ENCODE measurements at regions not wholly inside any gene's neighbourhood (a gene's known extent, or its start where the extent isn't known, plus 50 kb on each side); places are given as distances from the start of the nearest gene placed in this dataset.

- TF ChIP-seq CTCF (conservative IDR thresholded peaks at IDR 0.05; ENCODE audit: low read depth, low read length), result no peak
- no peak for TF ChIP-seq EZH2 (IDR thresholded peaks at IDR 0.05; ENCODE audit: borderline replicate concordance, low read depth, low read length, poor library complexity, severe bottlenecking)
- no peaks in the 10 kb centered on the region for H3K36me3 ChIP-seq (ENCODE audit: insufficient read depth, low read length, poor library complexity, severe bottlenecking)
- no peaks in the 10 kb centered on the region for H3K27me3 ChIP-seq (replicated peaks; ENCODE audit: insufficient read depth, low read depth, low read length, poor library complexity)
- intact Hi-C loops (cut with micrococcal nuclease; ENCODE audit: unreplicated experiment), result no loop called here
- CTCF ChIA-PET, result no interaction called here
- no TSS peak for BruUV-seq (replicated peaks)
- no peaks in the 10 kb centered on the region for H3K4me1 ChIP-seq (ENCODE audit: insufficient read depth, low read length, poor library complexity, severe bottlenecking)
- no peaks in the 10 kb centered on the region for H3K9me3 ChIP-seq (ENCODE audit: low read depth, low read length, poor library complexity, severe bottlenecking)
- H3K4me3 ChIP-seq (ENCODE audit: low read depth, low read length, poor library complexity, severe bottlenecking), result no peak overlapping the region
- DNase-seq (ENCODE audit: low spot score), result no peak
- H3K27ac ChIP-seq (ENCODE audit: low read depth, low read length, poor library complexity, severe bottlenecking), result no peak overlapping the region
- POLR2A ChIA-PET (ENCODE audit: low non-redundant PET), result no interaction called here
Measured at GRCh38 chr13:76168661-76169060, 532.5 kb downstream of the LMO7 start.

- Histone ChIP-seq H3K27me3 (replicated peaks; ENCODE audit: insufficient read depth, low read depth, low read length, poor library complexity) (no peaks in the 10 kb centered on the region), H3K27ac (ENCODE audit: low read depth, low read length, poor library complexity, severe bottlenecking) (no peak overlapping the region), H3K4me3 (ENCODE audit: low read depth, low read length, poor library complexity, severe bottlenecking) (no peak overlapping the region), H3K9me3 (ENCODE audit: low read depth, low read length, poor library complexity, severe bottlenecking) (no peaks in the 10 kb centered on the region), H3K36me3 (ENCODE audit: insufficient read depth, low read length, poor library complexity, severe bottlenecking) (no peaks in the 10 kb centered on the region), H3K4me1 (ENCODE audit: insufficient read depth, low read length, poor library complexity, severe bottlenecking) (no peaks in the 10 kb centered on the region)
- ChIA-PET CTCF (no interaction called here), POLR2A (ENCODE audit: low non-redundant PET) (no interaction called here)
- DNase-seq (ENCODE audit: low spot score), result no peak
- TF ChIP-seq CTCF (conservative IDR thresholded peaks at IDR 0.05; ENCODE audit: low read depth, low read length) (no peak), EZH2 (IDR thresholded peaks at IDR 0.05; ENCODE audit: borderline replicate concordance, low read depth, low read length, poor library complexity, severe bottlenecking) (no peak)
- intact Hi-C loops (cut with micrococcal nuclease; ENCODE audit: unreplicated experiment), result no loop called here
- no TSS peak for BruUV-seq (replicated peaks)
Measured at GRCh38 chr13:76164290-76164689, 528.2 kb downstream of the LMO7 start.

GRCh38 chr13:76163761-76164160, 527.6 kb downstream of the LMO7 start:
- ChIA-PET CTCF (no interaction called here), POLR2A (ENCODE audit: low non-redundant PET) (no interaction called here)
- Histone ChIP-seq H3K9me3 (ENCODE audit: low read depth, low read length, poor library complexity, severe bottlenecking) (no peaks in the 10 kb centered on the region), H3K27me3 (replicated peaks; ENCODE audit: insufficient read depth, low read depth, low read length, poor library complexity) (no peaks in the 10 kb centered on the region), H3K4me3 (ENCODE audit: low read depth, low read length, poor library complexity, severe bottlenecking) (no peak overlapping the region), H3K27ac (ENCODE audit: low read depth, low read length, poor library complexity, severe bottlenecking) (no peak overlapping the region), H3K4me1 (ENCODE audit: insufficient read depth, low read length, poor library complexity, severe bottlenecking) (no peaks in the 10 kb centered on the region), H3K36me3 (ENCODE audit: insufficient read depth, low read length, poor library complexity, severe bottlenecking) (no peaks in the 10 kb centered on the region)
- TF ChIP-seq EZH2 (IDR thresholded peaks at IDR 0.05; ENCODE audit: borderline replicate concordance, low read depth, low read length, poor library complexity, severe bottlenecking) (no peak), CTCF (conservative IDR thresholded peaks at IDR 0.05; ENCODE audit: low read depth, low read length) (no peak)
- DNase-seq (ENCODE audit: low spot score), result no peak
- no TSS peak for BruUV-seq (replicated peaks)
- intact Hi-C loops (cut with micrococcal nuclease; ENCODE audit: unreplicated experiment), result no loop called here

All from A673 (cell line).